ENCODE measurements at regions not wholly inside any gene's neighbourhood (a gene's known extent, or its start where the extent isn't known, plus 50 kb on each side); places are given as distances from the start of the nearest gene placed in this dataset.

DNA sequence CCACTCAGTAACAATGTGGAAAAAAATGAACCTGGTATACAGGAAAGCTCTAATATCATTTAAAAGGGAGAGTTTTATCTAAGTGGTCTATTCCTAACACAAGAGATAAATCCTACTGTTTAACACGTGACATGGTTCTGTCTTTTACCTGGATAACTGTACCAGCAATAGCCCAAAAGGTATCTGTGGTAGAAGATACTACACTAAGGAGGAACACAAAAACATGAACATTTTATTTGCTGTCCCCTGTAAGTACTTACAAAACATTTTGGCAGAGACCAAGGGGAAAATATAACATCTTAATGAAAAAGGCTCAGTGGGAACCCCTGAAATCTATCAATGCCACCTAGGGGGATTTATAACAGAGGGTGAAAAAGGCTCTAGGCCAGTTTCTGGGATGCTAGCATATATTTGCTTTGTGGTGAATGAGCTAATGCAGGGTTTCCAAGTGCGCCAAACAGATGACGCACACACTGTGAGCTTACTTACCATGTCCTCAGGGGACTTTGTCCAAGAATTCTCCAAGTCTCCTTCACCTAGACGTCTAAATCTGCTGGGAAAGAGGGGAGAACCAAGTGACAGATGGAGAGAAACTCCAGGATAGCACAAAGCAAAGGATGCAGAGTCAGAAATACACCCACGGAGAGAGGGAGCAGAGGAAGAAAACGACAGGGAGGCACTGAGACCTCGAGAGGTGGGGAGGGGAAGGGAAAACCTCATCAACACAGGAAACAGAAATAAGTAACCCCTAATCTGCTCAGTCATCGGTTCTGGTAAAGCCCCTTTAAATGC lies 112.5 kb upstream of the PRNP start:
- DNase-seq, result no peak
- Histone ChIP-seq H3K36me3 (replicated peaks in 1 of 2; ENCODE audit: control extremely low read depth in 1 of 2, control insufficient read depth in 1 of 2, extremely low read depth in 1 of 2, insufficient read depth in 2 of 2, low read length in 1 of 2) (no peaks in the 10 kb centered on the region), H2AFZ (ENCODE audit: insufficient read depth, low read depth, low read length, poor library complexity, severe bottlenecking) (no peak overlapping the region), H3K4me2 (replicated peaks; ENCODE audit: low read depth, low read length, poor library complexity, severe bottlenecking) (no peak overlapping the region), H3K4me1 (ENCODE audit: control insufficient read depth in 2 of 2, insufficient read depth in 2 of 2, low read length in 2 of 2) (no peaks in the 10 kb centered on the region), H3K9me3 (ENCODE audit: control extremely low read depth in 1 of 3, control insufficient read depth in 2 of 3, insufficient read depth in 1 of 3, low read length in 2 of 3) (no peaks in the 10 kb centered on the region), H3K9ac (ENCODE audit: low read length) (no peak overlapping the region), H4K20me1 (ENCODE audit: control insufficient read depth, insufficient read depth, low read length, poor library complexity, severe bottlenecking) (no peaks in the 10 kb centered on the region), H3K27ac (ENCODE audit: low read length in 2 of 2) (no peak overlapping the region), H3K79me2 (ENCODE audit: control insufficient read depth, insufficient read depth, low read length) (no peaks in the 10 kb centered on the region), H3K27me3 (replicated peaks in 1 of 4; ENCODE audit: control extremely low read depth in 1 of 4, control insufficient read depth in 3 of 4, insufficient read depth in 4 of 4, low read length in 3 of 4) (peaks cover 0 to 15% (median 8%) of the 10 kb centered on the region in 4 experiments), H3K4me3 (ENCODE audit: control extremely low read depth in 1 of 5, extremely low read depth in 1 of 5, insufficient read depth in 1 of 5, low read depth in 2 of 5, low read length in 4 of 5) (no peak overlapping the region)
- POLR2A ChIA-PET, result no interaction called here
- no CpG with 5 or more reads among the region's 8 CpGs for WGBS (ENCODE audit: insufficient coverage)
- Mint-ChIP-seq H3K9me3 (ENCODE audit: insufficient read depth) (no peaks in the 10 kb centered on the region), H3K27ac (no peak overlapping the region), H3K4me1 (no peaks in the 10 kb centered on the region), H3K4me3 (no peak overlapping the region), H3K27me3 (peaks cover 63% of the 10 kb centered on the region)
- CTCF ChIA-PET, result no interaction called here
- no peak for TF ChIP-seq EZH2 (IDR thresholded peaks at IDR 0.05; ENCODE audit: borderline replicate concordance, insufficient read depth, low read depth, low read length, poor library complexity, severe bottlenecking)
- TF ChIP-seq, protein P1, sequence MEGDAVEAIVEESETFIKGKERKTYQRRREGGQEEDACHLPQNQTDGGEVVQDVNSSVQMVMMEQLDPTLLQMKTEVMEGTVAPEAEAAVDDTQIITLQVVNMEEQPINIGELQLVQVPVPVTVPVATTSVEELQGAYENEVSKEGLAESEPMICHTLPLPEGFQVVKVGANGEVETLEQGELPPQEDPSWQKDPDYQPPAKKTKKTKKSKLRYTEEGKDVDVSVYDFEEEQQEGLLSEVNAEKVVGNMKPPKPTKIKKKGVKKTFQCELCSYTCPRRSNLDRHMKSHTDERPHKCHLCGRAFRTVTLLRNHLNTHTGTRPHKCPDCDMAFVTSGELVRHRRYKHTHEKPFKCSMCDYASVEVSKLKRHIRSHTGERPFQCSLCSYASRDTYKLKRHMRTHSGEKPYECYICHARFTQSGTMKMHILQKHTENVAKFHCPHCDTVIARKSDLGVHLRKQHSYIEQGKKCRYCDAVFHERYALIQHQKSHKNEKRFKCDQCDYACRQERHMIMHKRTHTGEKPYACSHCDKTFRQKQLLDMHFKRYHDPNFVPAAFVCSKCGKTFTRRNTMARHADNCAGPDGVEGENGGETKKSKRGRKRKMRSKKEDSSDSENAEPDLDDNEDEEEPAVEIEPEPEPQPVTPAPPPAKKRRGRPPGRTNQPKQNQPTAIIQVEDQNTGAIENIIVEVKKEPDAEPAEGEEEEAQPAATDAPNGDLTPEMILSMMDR (IDR thresholded peaks at IDR 0.05), result no peak
- no peak for ATAC-seq (ENCODE audit: low read depth)
- intact Hi-C loops (cut with micrococcal nuclease), result no loop called here

DNA sequence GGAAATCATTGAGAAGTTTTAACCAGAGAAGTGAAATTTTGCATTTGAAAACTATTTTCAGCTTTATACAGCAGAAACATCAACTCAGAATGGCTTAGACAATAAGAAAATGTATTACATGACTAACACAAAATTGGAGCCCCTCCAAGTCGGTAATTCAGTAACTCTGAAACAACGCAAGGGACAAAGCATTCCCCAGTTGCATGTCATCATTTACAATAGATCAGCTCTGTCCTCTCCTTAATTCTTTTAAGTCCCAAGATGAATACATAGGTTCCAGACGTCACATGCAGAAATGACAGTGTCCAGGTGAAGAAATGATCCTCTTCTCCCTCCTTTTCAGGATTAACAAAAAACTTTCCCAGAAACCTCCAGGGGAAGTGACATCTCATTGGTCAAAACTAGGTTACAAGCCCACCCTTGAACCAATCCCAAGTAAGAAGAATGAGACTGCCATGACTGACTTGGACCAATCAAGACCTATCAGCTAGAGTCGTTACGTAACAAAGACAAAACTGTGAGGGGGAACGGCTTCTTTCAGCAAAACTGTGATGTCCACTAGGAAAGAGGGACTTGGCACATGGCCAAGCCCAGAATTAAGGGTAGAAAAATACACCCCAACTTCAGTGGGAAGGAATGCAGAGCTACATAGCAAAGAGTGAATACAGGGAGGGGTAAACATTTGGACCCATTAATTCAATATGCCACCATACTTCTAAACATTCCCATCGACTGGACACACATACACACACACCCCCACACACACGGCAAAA lies 114.3 kb upstream of the PRNP start:
- TF ChIP-seq, protein P1 (IDR thresholded peaks at IDR 0.05), result no peak
- no peak for TF ChIP-seq EZH2 (IDR thresholded peaks at IDR 0.05; ENCODE audit: borderline replicate concordance, insufficient read depth, low read depth, low read length, poor library complexity, severe bottlenecking)
- H2AFZ ChIP-seq (ENCODE audit: insufficient read depth, low read depth, low read length, poor library complexity, severe bottlenecking), result no peak overlapping the region
- intact Hi-C loops (cut with micrococcal nuclease), result no loop called here
- ATAC-seq (ENCODE audit: low read depth) (no peak), DNase-seq (no peak)
- H4K20me1 ChIP-seq (ENCODE audit: control insufficient read depth, insufficient read depth, low read length, poor library complexity, severe bottlenecking), result no peaks in the 10 kb centered on the region
- H3K4me3 ChIP-seq (ENCODE audit: control extremely low read depth in 1 of 5, extremely low read depth in 1 of 5, insufficient read depth in 1 of 5, low read depth in 2 of 5, low read length in 4 of 5), result no peak overlapping the region
- H3K27me3 ChIP-seq (replicated peaks in 1 of 4; ENCODE audit: control extremely low read depth in 1 of 4, control insufficient read depth in 3 of 4, insufficient read depth in 4 of 4, low read length in 3 of 4), result peaks cover 0 to 8% (median 6%) of the 10 kb centered on the region in 4 experiments
- ChIA-PET POLR2A (no interaction called here), CTCF (no interaction called here)
- no peak overlapping the region for H3K9ac ChIP-seq (ENCODE audit: low read length)
- H3K4me1 Mint-ChIP-seq, result no peaks in the 10 kb centered on the region
- no peak overlapping the region for H3K27ac ChIP-seq (ENCODE audit: low read length in 2 of 2)
- no peak overlapping the region for H3K4me3 Mint-ChIP-seq
- no peaks in the 10 kb centered on the region for H3K4me1 ChIP-seq (ENCODE audit: control insufficient read depth in 2 of 2, insufficient read depth in 2 of 2, low read length in 2 of 2)
- no peaks in the 10 kb centered on the region for H3K36me3 ChIP-seq (replicated peaks in 1 of 2; ENCODE audit: control extremely low read depth in 1 of 2, control insufficient read depth in 1 of 2, extremely low read depth in 1 of 2, insufficient read depth in 2 of 2, low read length in 1 of 2)
- H3K79me2 ChIP-seq (ENCODE audit: control insufficient read depth, insufficient read depth, low read length), result no peaks in the 10 kb centered on the region
- H3K27ac Mint-ChIP-seq, result no peak overlapping the region
- 68% methylated on average over 5 of the region's 8 CpGs for WGBS (ENCODE audit: insufficient coverage)
- no peaks in the 10 kb centered on the region for H3K9me3 Mint-ChIP-seq (ENCODE audit: insufficient read depth)
- no peaks in the 10 kb centered on the region for H3K9me3 ChIP-seq (ENCODE audit: control extremely low read depth in 1 of 3, control insufficient read depth in 2 of 3, insufficient read depth in 1 of 3, low read length in 2 of 3)
- no peak overlapping the region for H3K4me2 ChIP-seq (replicated peaks; ENCODE audit: low read depth, low read length, poor library complexity, severe bottlenecking)
- H3K27me3 Mint-ChIP-seq, result peaks cover 48% of the 10 kb centered on the region

All from B cell (primary cell).